BE2C (cell line): ENCODE measurements at regions not wholly inside any gene's neighbourhood (a gene's known extent, or its start where the extent isn't known, plus 50 kb on each side); places are given as distances from the start of the nearest gene placed in this dataset.

Experiments
- DNase-seq: peaks from one replicate; pipeline ENCODE4 v3.0.0-alpha.2; 2020
- H3K27me3 ChIP-seq: fragments of 250-450 bp; sonication (Bioruptor Pico); 2 replicates; pipeline ENCODE4 v1.5.1; 2020; ENCODE audit warnings: mild to moderate bottlenecking
- H3K36me3 ChIP-seq: fragments of 250-450 bp; sonication (Bioruptor Pico); 2 replicates; pipeline ENCODE4 v1.5.1; 2020; ENCODE audit warnings: mild to moderate bottlenecking
- H3K4me1 ChIP-seq: fragments of 250-450 bp; sonication (Bioruptor Pico); 2 replicates; pipeline ENCODE4 v1.5.1; 2020
- H3K4me3 ChIP-seq: 2 replicates; pipeline ENCODE4 v1.5.1; 2011; ENCODE audit warnings: low read depth, low read length
- H3K9me3 ChIP-seq: fragments of 250-450 bp; sonication (Bioruptor Pico); 2 replicates; pipeline ENCODE4 v1.5.1; 2020
- TF ChIP-seq, protein P1 (sequence below): IDR thresholded peaks from 2 replicates; pipeline ENCODE4 v1.5.1; 2012; ENCODE audit warnings: mild to moderate bottlenecking, low read depth, low read length

- no peak for DNase-seq
- Histone ChIP-seq H3K27me3 (no peaks in the 10 kb centered on the region), H3K36me3 (no peaks in the 10 kb centered on the region), H3K4me1 (peaks cover 6% of the 10 kb centered on the region; the same call in 1 of the 2 replicates), H3K4me3 (no peak overlapping the region), H3K9me3 (no peaks in the 10 kb centered on the region)
- TF ChIP-seq, protein P1, sequence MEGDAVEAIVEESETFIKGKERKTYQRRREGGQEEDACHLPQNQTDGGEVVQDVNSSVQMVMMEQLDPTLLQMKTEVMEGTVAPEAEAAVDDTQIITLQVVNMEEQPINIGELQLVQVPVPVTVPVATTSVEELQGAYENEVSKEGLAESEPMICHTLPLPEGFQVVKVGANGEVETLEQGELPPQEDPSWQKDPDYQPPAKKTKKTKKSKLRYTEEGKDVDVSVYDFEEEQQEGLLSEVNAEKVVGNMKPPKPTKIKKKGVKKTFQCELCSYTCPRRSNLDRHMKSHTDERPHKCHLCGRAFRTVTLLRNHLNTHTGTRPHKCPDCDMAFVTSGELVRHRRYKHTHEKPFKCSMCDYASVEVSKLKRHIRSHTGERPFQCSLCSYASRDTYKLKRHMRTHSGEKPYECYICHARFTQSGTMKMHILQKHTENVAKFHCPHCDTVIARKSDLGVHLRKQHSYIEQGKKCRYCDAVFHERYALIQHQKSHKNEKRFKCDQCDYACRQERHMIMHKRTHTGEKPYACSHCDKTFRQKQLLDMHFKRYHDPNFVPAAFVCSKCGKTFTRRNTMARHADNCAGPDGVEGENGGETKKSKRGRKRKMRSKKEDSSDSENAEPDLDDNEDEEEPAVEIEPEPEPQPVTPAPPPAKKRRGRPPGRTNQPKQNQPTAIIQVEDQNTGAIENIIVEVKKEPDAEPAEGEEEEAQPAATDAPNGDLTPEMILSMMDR = no peak
Observed at GRCh38 chr4:124414276-124415040, 298.1 kb downstream of the ANKRD50 start.

GRCh38 chr4:124415146-124415545, 297.4 kb downstream of the ANKRD50 start:
- TF ChIP-seq, protein P1 = no peak
- DNase-seq = no peak
- no peaks in the 10 kb centered on the region for H3K9me3 ChIP-seq
- H3K36me3 ChIP-seq = no peaks in the 10 kb centered on the region
- no peaks in the 10 kb centered on the region for H3K27me3 ChIP-seq
- no peak overlapping the region for H3K4me3 ChIP-seq
- H3K4me1 ChIP-seq = peaks cover 6% of the 10 kb centered on the region; the same call in 1 of the 2 replicates

GRCh38 chr4:124417371-124417770, 295.2 kb downstream of the ANKRD50 start:
- no peak for DNase-seq
- Histone ChIP-seq H3K4me3 (no peak overlapping the region), H3K9me3 (no peaks in the 10 kb centered on the region), H3K27me3 (no peaks in the 10 kb centered on the region), H3K4me1 (peaks cover 6% of the 10 kb centered on the region; the same call in 1 of the 2 replicates), H3K36me3 (no peaks in the 10 kb centered on the region)
- TF ChIP-seq, protein P1 = no peak

GRCh38 chr4:124420166-124420695, 292.3 kb downstream of the ANKRD50 start:
- TF ChIP-seq, protein P1 = no peak

DNA sequence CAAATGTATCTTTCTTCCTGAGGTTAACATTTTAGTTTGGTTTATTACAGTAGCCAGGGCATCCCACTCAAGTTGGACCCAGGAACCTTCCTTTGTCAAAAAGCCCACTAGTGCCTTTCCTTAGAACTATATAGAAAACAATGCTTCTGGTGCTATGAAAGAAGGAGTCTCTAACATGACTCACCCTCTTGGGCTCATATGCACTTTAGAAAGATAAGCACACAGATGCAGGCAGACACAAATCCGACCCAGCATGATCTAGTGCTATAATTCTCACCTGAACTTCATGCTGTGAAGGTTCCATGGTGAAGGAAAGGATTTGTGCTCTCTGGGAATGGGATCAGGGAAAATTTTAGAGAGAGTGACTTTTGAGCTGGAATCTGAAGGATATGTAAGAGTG, 289.4 kb downstream of the ANKRD50 start:
- H3K27me3 ChIP-seq = no peaks in the 10 kb centered on the region
- peaks cover 2% of the 10 kb centered on the region; the same call in 1 of the 2 replicates for H3K4me1 ChIP-seq
- TF ChIP-seq, protein P1 = no peak
- no peak overlapping the region for H3K4me3 ChIP-seq
- DNase-seq = no peak
- no peaks in the 10 kb centered on the region for H3K9me3 ChIP-seq
- H3K36me3 ChIP-seq = no peaks in the 10 kb centered on the region

More at GRCh38 chr4:124420166-124420695, 292.3 kb downstream of the ANKRD50 start:
- H3K9me3 ChIP-seq = no peaks in the 10 kb centered on the region
- peaks cover 1% of the 10 kb centered on the region; the same call in 1 of the 2 replicates for H3K4me1 ChIP-seq
- DNase-seq = no peak
- no peak overlapping the region for H3K4me3 ChIP-seq
- H3K27me3 ChIP-seq = no peaks in the 10 kb centered on the region
- H3K36me3 ChIP-seq = no peaks in the 10 kb centered on the region

- no peak overlapping the region for H3K4me3 ChIP-seq
- TF ChIP-seq, protein P1 = no peak
- H3K9me3 ChIP-seq = no peaks in the 10 kb centered on the region
- no peak for DNase-seq
- H3K36me3 ChIP-seq = no peaks in the 10 kb centered on the region
- H3K27me3 ChIP-seq = no peaks in the 10 kb centered on the region
- H3K4me1 ChIP-seq = peaks cover 2% of the 10 kb centered on the region; the same call in 1 of the 2 replicates
Observed at GRCh38 chr4:124426279-124426678, 286.3 kb downstream of the ANKRD50 start.
